Activated CD4-positive, alpha-beta T cell treated with anti-CD3 and anti-CD28 coated beads, Interleukin-2, amount 50 U/mL, for 4 hours (primary cell): ENCODE measurements at regions not wholly inside any gene's neighbourhood (a gene's known extent, or its start where the extent isn't known, plus 50 kb on each side); places are given as distances from the start of the nearest gene placed in this dataset.

ENCODE experiments used
- DNase-seq, 2 experiments: peaks; one replicate each; pipeline ENCODE4 v3.0.0-alpha.2; 2020

DNA sequence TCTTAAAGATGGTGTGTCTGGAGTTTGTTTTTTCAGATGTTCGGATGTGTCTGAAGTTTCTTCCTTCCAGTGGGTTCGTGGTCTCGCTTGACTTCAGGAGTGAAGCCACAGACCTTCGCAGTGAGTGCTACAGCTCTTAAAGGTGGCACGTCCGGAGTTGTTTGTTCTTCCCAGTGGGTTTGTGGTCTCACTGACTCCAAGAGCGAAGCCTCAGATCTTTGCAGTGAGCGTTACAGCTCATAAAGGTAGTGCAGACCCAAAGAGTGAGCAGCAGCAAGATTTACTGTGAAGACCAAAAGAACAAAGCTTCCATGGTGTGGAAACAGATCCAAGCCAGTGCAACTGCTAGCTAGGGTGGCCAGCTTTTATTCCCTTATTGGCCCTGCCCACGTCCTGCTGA, 1430.4 kb upstream of the B3GALT2 start:
- no peak for DNase-seq

- no peak for DNase-seq
Measured at GRCh38 chr1:194602184-194602583, 1415.8 kb upstream of the B3GALT2 start.

DNA sequence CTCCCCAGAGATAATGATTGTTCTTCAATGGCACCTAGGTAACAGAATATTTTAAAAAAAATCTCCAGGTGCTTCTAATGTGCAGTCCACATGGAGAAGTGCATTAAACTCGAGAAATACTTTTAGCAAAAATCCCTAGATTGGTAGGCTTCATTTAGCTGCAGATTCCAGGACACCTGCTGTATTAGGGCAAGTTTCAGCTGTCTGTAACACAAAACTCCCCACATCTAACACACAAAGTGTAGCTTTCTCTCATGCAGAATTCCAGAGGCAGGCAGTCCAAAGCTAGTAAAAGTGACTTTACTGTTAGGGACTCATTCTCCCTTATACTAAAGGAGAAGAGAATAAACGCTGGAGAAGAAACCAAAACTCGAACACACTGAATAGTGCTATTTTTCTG, 1414.3 kb upstream of the B3GALT2 start:
- DNase-seq, result no peak

- no peak for DNase-seq
Measured at GRCh38 chr1:194598098-194598497, 1411.7 kb upstream of the B3GALT2 start.

- DNase-seq, result no peak
Measured at GRCh38 chr1:194586302-194586701, 1399.9 kb upstream of the B3GALT2 start.

DNA sequence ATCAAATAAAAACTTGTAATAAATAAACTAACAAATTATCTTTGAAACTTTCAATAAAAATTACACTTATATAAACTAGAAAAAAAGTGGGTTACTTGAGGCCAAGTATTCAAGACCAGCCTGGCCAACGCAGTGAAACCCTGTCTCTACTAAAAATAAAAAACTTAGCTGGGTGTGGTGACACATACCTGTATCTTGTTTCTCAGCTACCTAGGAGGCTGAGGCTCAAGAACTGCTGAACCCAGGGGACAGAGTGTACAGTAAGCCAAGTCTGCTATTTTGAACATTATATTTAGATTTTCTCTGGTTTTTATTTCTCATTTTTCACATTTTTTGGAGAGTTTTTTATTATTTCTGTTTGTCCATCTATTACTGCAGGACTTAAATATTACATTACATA, 1397.6 kb upstream of the B3GALT2 start:
- DNase-seq, result no peak

GRCh38 chr1:194570476-194570875, 1384.1 kb upstream of the B3GALT2 start:
- DNase-seq, result no peak

- DNase-seq, result no peak
Measured at GRCh38 chr1:194568610-194569009, 1382.2 kb upstream of the B3GALT2 start.

GRCh38 chr1:194548071-194548470, 1361.7 kb upstream of the B3GALT2 start:
- no peak for DNase-seq

GRCh38 chr1:194544012-194544411, 1357.6 kb upstream of the B3GALT2 start:
- no peak for DNase-seq

- no peak for DNase-seq
Measured at GRCh38 chr1:194538453-194538852, 1352.0 kb upstream of the B3GALT2 start.

- no peak for DNase-seq
Measured at GRCh38 chr1:194537521-194537920, 1351.1 kb upstream of the B3GALT2 start.

GRCh38 chr1:194535369-194535768, 1349.0 kb upstream of the B3GALT2 start:
- DNase-seq, result no peak

DNA sequence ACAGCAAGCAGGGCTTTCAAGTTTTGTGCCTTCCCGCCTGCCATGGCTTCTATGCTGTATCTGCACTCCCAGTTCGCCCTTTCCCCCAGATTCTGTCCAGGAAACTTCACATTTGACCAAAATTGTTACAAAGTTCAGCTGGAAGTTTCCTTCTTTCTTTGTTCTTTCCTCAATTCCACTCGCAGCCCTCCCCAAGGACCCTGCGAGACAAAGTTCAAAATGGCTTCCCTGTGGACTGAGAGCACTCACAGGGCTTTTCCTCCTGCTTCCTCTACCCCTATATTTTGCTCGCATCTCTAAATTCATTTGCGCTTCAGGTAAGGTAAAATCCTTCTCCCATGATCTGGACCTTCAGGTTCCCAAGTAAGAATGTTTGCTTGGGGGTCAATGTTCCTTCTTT, 1348.4 kb upstream of the B3GALT2 start:
- no peak for DNase-seq

DNA sequence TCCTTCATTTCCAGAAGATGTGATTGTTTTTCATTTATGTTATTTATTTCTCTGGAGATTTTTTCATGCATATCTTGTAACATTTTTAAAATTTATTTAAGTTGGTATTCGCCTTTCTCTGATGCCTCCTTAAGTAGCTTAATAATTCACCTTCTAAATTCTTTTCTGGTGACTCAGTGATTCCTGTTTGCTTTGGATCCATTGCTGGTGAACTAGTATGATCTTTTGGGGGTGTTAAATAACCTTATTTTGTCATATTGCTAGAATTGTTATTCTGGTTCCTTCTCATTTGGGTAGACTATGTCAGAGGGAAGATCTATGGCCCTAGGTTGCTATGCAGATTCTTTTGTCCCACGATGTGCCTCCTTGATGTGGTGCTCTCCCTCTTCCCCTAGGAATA, 1347.2 kb upstream of the B3GALT2 start:
- no peak for DNase-seq

- DNase-seq, result no peak
Measured at GRCh38 chr1:194517567-194517966, 1331.2 kb upstream of the B3GALT2 start.

DNA sequence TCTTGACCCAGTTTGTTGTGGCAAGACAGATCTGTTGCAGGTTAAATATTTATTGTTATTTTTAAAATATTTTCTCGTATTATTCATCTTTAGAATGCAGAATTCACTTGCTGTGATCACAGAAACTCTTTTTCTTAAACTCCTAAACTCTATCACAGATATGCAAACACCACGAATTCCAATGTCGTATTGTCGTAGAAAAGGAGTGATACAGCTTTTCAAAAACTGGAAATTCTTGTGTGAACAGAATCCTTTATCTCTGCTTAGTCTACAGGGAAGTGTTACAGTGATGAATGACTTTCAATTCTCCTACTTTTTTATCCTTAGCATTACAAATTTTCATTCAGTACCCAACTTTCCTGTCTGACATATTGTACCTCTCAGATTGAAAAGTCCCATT, 1329.5 kb upstream of the B3GALT2 start:
- no peak for DNase-seq

DNA sequence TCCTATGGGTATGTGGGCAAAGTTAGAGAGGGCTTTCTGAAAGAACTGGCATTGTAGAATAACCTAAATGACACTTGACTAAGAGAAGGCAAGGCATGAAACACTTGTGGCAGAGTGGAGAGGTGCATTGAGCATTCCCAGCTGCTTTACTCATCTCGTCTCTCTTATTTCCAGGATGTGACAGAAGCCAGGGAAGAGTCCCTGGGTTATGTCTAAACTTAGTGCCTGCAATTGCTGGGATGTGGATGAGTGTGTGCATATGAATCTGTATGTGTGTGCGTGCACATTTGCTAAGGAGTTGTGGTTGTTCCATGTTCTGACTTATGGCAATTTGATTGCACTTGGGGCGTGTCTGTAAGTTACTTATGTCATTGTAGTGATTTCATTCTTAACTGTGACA, 1326.5 kb upstream of the B3GALT2 start:
- DNase-seq, result no peak

DNA sequence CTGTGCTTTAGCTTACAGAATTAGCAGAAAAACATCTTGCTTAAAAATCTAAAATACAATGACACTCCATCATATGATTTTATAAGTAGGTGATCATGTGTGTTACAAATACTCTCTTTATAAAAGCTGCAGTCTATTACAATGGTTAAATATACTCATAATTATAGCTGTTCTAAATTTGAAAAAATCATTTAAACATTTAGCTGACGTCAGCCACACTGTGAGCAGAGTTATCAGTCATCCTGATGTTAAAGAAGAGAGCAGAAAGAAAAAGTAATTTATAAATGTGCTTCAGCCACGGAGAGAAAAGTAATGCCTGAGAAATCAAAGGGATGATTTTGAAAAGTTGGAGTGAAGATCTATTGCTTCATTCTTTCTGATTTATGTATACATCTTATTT, 1325.9 kb upstream of the B3GALT2 start:
- no peak for DNase-seq

GRCh38 chr1:194503209-194503608, 1316.8 kb upstream of the B3GALT2 start:
- DNase-seq, result no peak

- no peak for DNase-seq
Measured at GRCh38 chr1:194495434-194495833, 1309.0 kb upstream of the B3GALT2 start.

DNA sequence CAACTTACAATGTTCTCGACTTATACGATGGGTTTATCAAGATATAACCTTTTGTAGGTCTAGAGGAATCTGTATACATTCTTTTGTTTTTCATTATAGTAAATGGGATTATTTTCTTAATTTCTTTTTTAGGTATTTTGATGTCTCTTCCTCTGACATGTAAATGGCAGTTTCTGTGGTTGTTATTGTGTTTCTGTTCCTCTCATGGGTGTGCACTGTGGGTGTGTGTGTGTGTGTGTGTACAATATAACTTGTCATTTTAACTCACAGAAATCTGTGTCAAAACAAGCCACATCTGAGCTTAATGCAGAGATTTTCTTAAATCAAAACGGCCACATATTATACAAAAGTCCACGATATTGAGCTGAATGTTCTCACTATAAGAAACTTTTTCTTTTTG, 1300.8 kb upstream of the B3GALT2 start:
- no peak for DNase-seq

DNA sequence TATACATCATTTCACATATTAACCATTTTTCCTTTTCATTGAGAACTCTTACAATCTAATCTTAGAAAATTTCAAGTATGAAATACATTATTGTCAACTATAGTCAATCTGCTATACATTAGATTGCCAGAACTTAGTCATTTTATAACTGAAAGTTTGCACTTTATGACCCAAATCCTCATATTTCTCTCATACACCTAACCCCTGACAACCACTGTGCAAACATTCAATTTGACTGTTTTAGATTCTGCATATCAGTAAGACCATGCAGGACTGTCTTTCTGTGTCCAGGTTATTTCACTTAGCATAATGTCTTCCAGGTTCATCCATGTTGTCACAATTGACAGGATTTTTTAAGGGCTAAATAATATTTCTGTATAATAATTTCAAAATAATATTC, 1299.0 kb upstream of the B3GALT2 start:
- no peak for DNase-seq

DNA sequence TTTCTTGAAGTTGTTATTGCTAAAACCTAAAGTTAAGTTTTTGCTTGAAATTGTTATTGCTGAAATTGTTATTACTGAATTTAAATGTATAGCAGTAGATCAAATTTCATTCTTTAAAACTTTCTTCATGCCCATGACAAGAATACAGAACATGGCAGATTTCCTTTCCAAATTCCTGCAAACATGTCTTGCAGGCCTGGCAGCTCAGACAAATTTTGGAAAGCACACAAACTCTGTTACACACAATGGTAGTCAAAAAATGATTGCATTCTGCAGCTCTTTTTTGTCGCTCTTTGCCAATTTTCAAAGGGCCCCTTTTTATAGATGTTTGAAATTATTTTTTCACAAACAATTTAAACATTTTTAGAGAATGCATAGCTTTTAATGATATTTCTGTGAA, 1292.3 kb upstream of the B3GALT2 start:
- no peak for DNase-seq

GRCh38 chr1:194477908-194478307, 1291.5 kb upstream of the B3GALT2 start:
- DNase-seq, result no peak

DNA sequence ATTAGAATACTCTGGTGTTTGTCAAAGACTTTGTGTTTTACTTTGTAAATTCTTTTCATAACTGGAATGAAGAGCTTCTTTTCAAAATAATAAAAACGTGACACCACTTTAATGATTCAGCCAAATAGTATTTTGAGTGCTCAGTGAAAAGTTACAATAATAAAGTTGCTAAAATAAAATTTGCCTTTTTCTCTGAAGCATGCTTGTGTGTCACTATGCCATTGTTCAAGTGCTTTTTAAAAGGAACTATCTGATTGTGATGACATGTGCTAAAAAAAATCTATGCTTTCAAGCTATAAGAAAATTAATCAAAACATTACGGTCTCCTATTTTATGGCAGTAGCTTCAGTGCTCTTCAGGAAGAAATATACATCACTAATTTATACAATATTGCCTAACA, 1290.5 kb upstream of the B3GALT2 start:
- DNase-seq, result no peak
